ENCODE measurements at regions not wholly inside any gene's neighbourhood (a gene's known extent, or its start where the extent isn't known, plus 50 kb on each side); places are given as distances from the start of the nearest gene placed in this dataset.

GRCh38 chr3:193821151-193821668 is 228.2 kb downstream of the OPA1 start:
- no peak overlapping the region for H3K4me2 ChIP-seq (ENCODE audit: insufficient read depth, insufficient read length, low read length)
- no peaks in the 10 kb centered on the region for H4K20me1 ChIP-seq (ENCODE audit: control insufficient read depth, insufficient read depth, insufficient read length)
- WGBS (ENCODE audit: extremely low coverage, insufficient read length, low lambda C conversion rate): no CpG with 5 or more reads among the region's 2 CpGs
- H3K23ac ChIP-seq (ENCODE audit: insufficient read length, low read depth, low read length): no peak overlapping the region
- H3T11ph ChIP-seq (ENCODE audit: low read length): no peak overlapping the region
- no peak overlapping the region for H3K4me3 Mint-ChIP-seq
- H3K9ac ChIP-seq (ENCODE audit: extremely low read depth, insufficient read length, low read length): no peak overlapping the region
- H3K56ac ChIP-seq (ENCODE audit: insufficient read length, low read depth, low read length): no peak overlapping the region
- H2BK12ac ChIP-seq (ENCODE audit: insufficient read length, low read depth, low read length): no peak overlapping the region
- no peaks in the 10 kb centered on the region; a peak in 1 of 5 replicates for H3K9me3 Mint-ChIP-seq
- H3K4me1 Mint-ChIP-seq: peaks cover 44 to 48% of the 10 kb centered on the region in 2 experiments
- H3K23me2 ChIP-seq (ENCODE audit: insufficient read length, low read depth, low read length, poor library complexity, severe bottlenecking): no peaks in the 10 kb centered on the region
- H3K4ac ChIP-seq (ENCODE audit: low read depth, low read length): no peak overlapping the region
- H2AFZ ChIP-seq (ENCODE audit: low read length): no peak overlapping the region
- H3K36me3 Mint-ChIP-seq (ENCODE audit: insufficient read depth in 1 of 3, low read depth in 3 of 3): peaks cover 0 to 5% (median 2%) of the 10 kb centered on the region in 3 experiments; a peak in 2 of 7 replicates
- H3K9me3 ChIP-seq (ENCODE audit: control insufficient read depth, low read depth, low read length): no peaks in the 10 kb centered on the region
- H3K27ac ChIP-seq (ENCODE audit: insufficient read length, low read depth, low read length): no peak overlapping the region
- no peaks in the 10 kb centered on the region for H3K79me1 ChIP-seq (ENCODE audit: insufficient read depth, low read depth, low read length, poor library complexity, severe bottlenecking)
- H2BK20ac ChIP-seq (ENCODE audit: low read depth, low read length, poor library complexity, severe bottlenecking): no peak overlapping the region
- no peaks in the 10 kb centered on the region for H3K27me3 ChIP-seq (ENCODE audit: insufficient read depth, low read length)
- TF ChIP-seq CTCF (conservative IDR thresholded peaks at IDR 0.05): no peak
- no peak overlapping the region for H4K5ac ChIP-seq (ENCODE audit: insufficient read length, low read depth, low read length)
- no peak for DNase-seq
- no peak overlapping the region for H4K91ac ChIP-seq (ENCODE audit: insufficient read length, low read depth, low read length)
- no peak overlapping the region for H2BK120ac ChIP-seq (ENCODE audit: low read depth, low read length, poor library complexity, severe bottlenecking)
- no peaks in the 10 kb centered on the region for H3K79me2 ChIP-seq (ENCODE audit: insufficient read depth, low read length)
- 0 out of 7 replicates have a peak overlapping the region, but pooled peaks of 1 of the 3 experiments have one; percentile 29 for H3K27ac Mint-ChIP-seq
- peaks cover 14% of the 10 kb centered on the region; the same call in 1 of the 2 replicates for H3K4me1 ChIP-seq (ENCODE audit: insufficient read depth, low read length)
- no peak overlapping the region for H2AK5ac ChIP-seq (ENCODE audit: insufficient read length, low read length)
- H2BK15ac ChIP-seq (ENCODE audit: low read depth, low read length): no peak overlapping the region
- no peak overlapping the region for H2BK5ac ChIP-seq (ENCODE audit: insufficient read length, low read length)
- H4K8ac ChIP-seq (replicated peaks; ENCODE audit: insufficient read length, low read depth, low read length): no peak overlapping the region
- peaks cover 19% of the 10 kb centered on the region for H3K27me3 Mint-ChIP-seq (ENCODE audit: low read depth)
- no peak overlapping the region for H3K18ac ChIP-seq (ENCODE audit: insufficient read length, low read depth, low read length)
- no peak overlapping the region for H3K14ac ChIP-seq (ENCODE audit: insufficient read depth, low read length)

All from H9 (cell line).